HEK293 (cell line): ENCODE measurements at regions not wholly inside any gene's neighbourhood (a gene's known extent, or its start where the extent isn't known, plus 50 kb on each side); places are given as distances from the start of the nearest gene placed in this dataset.
"Not testable (repeated sequence)": the region's sequence is repeated elsewhere in the genome, so short reads cannot be mapped to it uniquely, and the experiment has no call there.

Source experiments
- CTCF ChIA-PET: fragments of 350-600 bp; formaldehyde crosslinking; extraction: SDS; loops from one replicate; lab custom pipeline; 2021; ENCODE audit warnings: antibody characterized with exemption; lab: Yijun Ruan, JAX
- POLR2A ChIA-PET: fragments of 300-600 bp; formaldehyde crosslinking; extraction: SDS; loops from one replicate; lab custom pipeline; 2020; ENCODE audit warnings: antibody characterized with exemption, inconsistent platforms; lab: Yijun Ruan, JAX
- H3K27ac ChIP-seq: fragments of 200-500 bp; sonication (Bioruptor generic); 2 replicates; pipeline ENCODE4 v1.5.1; 2014; ENCODE audit warnings: low read depth, low read length, control low read depth, inconsistent platforms; ENCODE audit errors: extremely low read depth
- H3K36me3 ChIP-seq, 2 experiments: fragments of 200-500 bp in 1 of 2; sonication (Bioruptor generic) in 1 of 2; 1 replicate in 1 of 2; 2 replicates in 1 of 2; pipeline ENCODE4 v1.5.1; 2014 to 2017; ENCODE audit warnings: inconsistent platforms in 2 of 2, low read length in 2 of 2; ENCODE audit not compliant: control insufficient read depth in 2 of 2, insufficient read depth in 1 of 2
- H3K4me1 ChIP-seq: fragments of 200-500 bp; sonication (Bioruptor generic); 2 replicates; pipeline ENCODE4 v1.5.1; 2014; ENCODE audit warnings: mild to moderate bottlenecking, low read length, inconsistent platforms; ENCODE audit not compliant: control insufficient read depth, insufficient read depth
- H3K4me3 ChIP-seq: 2 replicates; pipeline ENCODE4 v1.5.1; 2011; ENCODE audit warnings: low read depth, mild to moderate bottlenecking, control low read depth, low read length, moderate library complexity
- H3K9me3 ChIP-seq: fragments of 200-500 bp; sonication (Bioruptor generic); 2 replicates; pipeline ENCODE4 v1.5.1; 2014; ENCODE audit warnings: low read depth, low read length, inconsistent platforms; ENCODE audit not compliant: control insufficient read depth, insufficient read depth
- HOXD13 ChIP-seq: sonication (generic); formaldehyde crosslinking; IDR thresholded peaks from 2 replicates; pipeline ENCODE4 v1.8.0; 2022; ENCODE audit warnings: missing genetic modification reagents, borderline replicate concordance
- KLF1 ChIP-seq: fragments of 450-650 bp; formaldehyde crosslinking; IDR thresholded peaks from 2 replicates; pipeline ENCODE4 v1.5.1; 2016; ENCODE audit warnings: missing biosample characterization, missing genetic modification characterization
- KLF8 ChIP-seq: fragments of 450-650 bp; formaldehyde crosslinking; IDR thresholded peaks from 2 replicates; pipeline ENCODE4 v1.5.1; 2016; ENCODE audit warnings: missing biosample characterization, missing genetic modification characterization
- REPIN1 ChIP-seq: fragments of 450-650 bp; formaldehyde crosslinking; IDR thresholded peaks from 2 replicates; pipeline ENCODE4 v1.5.1; 2017; ENCODE audit warnings: missing biosample characterization, missing genetic modification characterization, low read depth
- SETDB1 ChIP-seq: IDR thresholded peaks from one replicate; pipeline ENCODE4 v1.6.1; 2017; ENCODE audit warnings: mild to moderate bottlenecking, low read length, moderate library complexity, mixed read lengths; ENCODE audit not compliant: insufficient read length
- WT1 ChIP-seq: fragments of 450-650 bp; formaldehyde crosslinking; IDR thresholded peaks from 2 replicates; pipeline ENCODE4 v1.5.1; 2016; ENCODE audit warnings: missing biosample characterization, missing genetic modification characterization
- ZNF214 ChIP-seq: fragments of 450-650 bp; formaldehyde crosslinking; IDR thresholded peaks from 2 replicates; pipeline ENCODE4 v1.5.1; 2017; ENCODE audit warnings: missing biosample characterization, mild to moderate bottlenecking, missing genetic modification characterization, borderline replicate concordance
- ZNF324 ChIP-seq: fragments of 450-650 bp; formaldehyde crosslinking; IDR thresholded peaks from 2 replicates; pipeline ENCODE4 v1.5.1; 2016; ENCODE audit warnings: missing biosample characterization, missing genetic modification characterization
- ZNF433 ChIP-seq: fragments of 450-650 bp; formaldehyde crosslinking; IDR thresholded peaks from 2 replicates; pipeline ENCODE4 v1.5.1; 2016; ENCODE audit warnings: missing biosample characterization, missing genetic modification characterization, low read depth
- ZNF654 ChIP-seq: fragments of 450-650 bp; formaldehyde crosslinking; IDR thresholded peaks from 2 replicates; pipeline ENCODE4 v1.5.1; 2016; ENCODE audit warnings: low read depth, missing biosample characterization, missing genetic modification characterization
- ZSCAN23 ChIP-seq: fragments of 450-650 bp; formaldehyde crosslinking; IDR thresholded peaks from 2 replicates; pipeline ENCODE4 v1.5.1; 2016; ENCODE audit warnings: missing biosample characterization, missing genetic modification characterization
- TF ChIP-seq, protein P1 (sequence below): fragments of 450-650 bp; formaldehyde crosslinking; IDR thresholded peaks from 2 replicates; pipeline ENCODE4 v1.5.1; 2016; ENCODE audit warnings: missing biosample characterization, missing genetic modification characterization, borderline replicate concordance
- TF ChIP-seq, protein P2 (sequence below): fragments of 450-650 bp; formaldehyde crosslinking; IDR thresholded peaks from 2 replicates; pipeline ENCODE4 v1.5.0; 2017; ENCODE audit warnings: missing biosample characterization, missing genetic modification characterization, borderline replicate concordance

DNA sequence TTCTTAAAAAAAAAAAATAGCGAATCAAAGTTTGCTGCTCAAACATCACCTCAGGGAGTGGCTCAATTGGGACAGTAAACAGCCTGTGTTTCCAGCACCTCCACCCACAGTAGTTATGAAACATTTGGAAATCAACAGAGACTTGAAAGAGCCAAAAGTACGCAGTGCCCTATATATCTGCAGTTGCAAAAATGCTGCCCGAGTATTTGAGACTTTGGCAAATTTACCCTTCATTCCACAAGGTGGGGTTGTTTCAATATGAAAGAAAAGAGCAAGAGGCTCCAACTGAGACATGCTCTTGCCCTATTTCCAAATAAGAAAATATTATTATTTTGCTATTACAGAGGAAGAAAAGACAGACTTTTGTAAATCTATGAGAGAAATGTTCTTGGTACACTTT is 851.1 kb upstream of the RAG2 start:
- no peak overlapping the region for H3K4me3 ChIP-seq
- no peaks in the 10 kb centered on the region for H3K9me3 ChIP-seq
- ChIA-PET POLR2A (no interaction called here), CTCF (interaction anchor here (0.5 to 0.8 kb wide), 4 partner anchors 274 to 1387 kb away, joined by 3 to 7 read pairs (median 3); no protein-coding TSS in a partner anchor)
- H3K4me1 ChIP-seq = no peaks in the 10 kb centered on the region
- TF ChIP-seq ZNF654 (tag by site-specific recombination) (peak; percentile 40), ZNF324 (tag by site-specific recombination) (no peak), KLF8 (tag by site-specific recombination) (no peak), ZNF214 (tag by site-specific recombination) (no peak), SETDB1 (no peak), HOXD13 (CRISPR knock-in tag) (no peak), ZNF433 (tag by site-specific recombination) (no peak)
- TF ChIP-seq, protein P1, sequence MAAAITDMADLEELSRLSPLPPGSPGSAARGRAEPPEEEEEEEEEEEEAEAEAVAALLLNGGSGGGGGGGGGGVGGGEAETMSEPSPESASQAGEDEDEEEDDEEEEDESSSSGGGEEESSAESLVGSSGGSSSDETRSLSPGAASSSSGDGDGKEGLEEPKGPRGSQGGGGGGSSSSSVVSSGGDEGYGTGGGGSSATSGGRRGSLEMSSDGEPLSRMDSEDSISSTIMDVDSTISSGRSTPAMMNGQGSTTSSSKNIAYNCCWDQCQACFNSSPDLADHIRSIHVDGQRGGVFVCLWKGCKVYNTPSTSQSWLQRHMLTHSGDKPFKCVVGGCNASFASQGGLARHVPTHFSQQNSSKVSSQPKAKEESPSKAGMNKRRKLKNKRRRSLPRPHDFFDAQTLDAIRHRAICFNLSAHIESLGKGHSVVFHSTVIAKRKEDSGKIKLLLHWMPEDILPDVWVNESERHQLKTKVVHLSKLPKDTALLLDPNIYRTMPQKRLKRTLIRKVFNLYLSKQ = no peak
- TF ChIP-seq, all 188 proteins: peak for 1
- no peaks in the 10 kb centered on the region for H3K36me3 ChIP-seq
- no peak overlapping the region for H3K27ac ChIP-seq

DNA sequence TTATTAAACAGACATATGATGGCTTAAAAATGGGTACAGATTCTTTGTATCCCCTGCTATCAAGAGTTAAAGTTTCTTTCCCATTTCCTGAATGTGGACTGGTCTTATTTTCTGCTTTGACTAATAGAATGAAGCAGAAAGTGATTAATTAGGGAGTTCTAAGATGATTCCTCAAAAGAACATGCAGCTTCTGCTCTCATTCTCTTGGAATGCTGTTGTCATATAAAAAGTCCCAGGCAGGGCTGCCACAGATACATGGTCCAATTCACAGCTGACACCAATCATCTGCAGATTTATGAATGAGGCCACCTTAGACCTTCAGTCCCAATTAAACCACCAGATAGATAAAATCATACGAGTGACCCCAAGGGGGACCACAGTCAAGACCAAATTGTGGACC is 844.5 kb upstream of the RAG2 start:
- Histone ChIP-seq H3K36me3 (no peaks in the 10 kb centered on the region), H3K4me1 (no peaks in the 10 kb centered on the region)
- CTCF ChIA-PET = interaction anchor here (0.7 kb wide), 1 partner anchor 42 kb away, joined by 3 read pairs; no protein-coding TSS in a partner anchor
- no peak for TF ChIP-seq ZSCAN23 (tag by site-specific recombination)
- no peak for TF ChIP-seq KLF1
- TF ChIP-seq, protein P2, sequence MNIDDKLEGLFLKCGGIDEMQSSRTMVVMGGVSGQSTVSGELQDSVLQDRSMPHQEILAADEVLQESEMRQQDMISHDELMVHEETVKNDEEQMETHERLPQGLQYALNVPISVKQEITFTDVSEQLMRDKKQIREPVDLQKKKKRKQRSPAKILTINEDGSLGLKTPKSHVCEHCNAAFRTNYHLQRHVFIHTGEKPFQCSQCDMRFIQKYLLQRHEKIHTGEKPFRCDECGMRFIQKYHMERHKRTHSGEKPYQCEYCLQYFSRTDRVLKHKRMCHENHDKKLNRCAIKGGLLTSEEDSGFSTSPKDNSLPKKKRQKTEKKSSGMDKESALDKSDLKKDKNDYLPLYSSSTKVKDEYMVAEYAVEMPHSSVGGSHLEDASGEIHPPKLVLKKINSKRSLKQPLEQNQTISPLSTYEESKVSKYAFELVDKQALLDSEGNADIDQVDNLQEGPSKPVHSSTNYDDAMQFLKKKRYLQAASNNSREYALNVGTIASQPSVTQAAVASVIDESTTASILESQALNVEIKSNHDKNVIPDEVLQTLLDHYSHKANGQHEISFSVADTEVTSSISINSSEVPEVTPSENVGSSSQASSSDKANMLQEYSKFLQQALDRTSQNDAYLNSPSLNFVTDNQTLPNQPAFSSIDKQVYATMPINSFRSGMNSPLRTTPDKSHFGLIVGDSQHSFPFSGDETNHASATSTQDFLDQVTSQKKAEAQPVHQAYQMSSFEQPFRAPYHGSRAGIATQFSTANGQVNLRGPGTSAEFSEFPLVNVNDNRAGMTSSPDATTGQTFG (tag by site-specific recombination) = no peak
- no peak for TF ChIP-seq REPIN1 (tag by site-specific recombination)
- TF ChIP-seq WT1 = no peak
- TF ChIP-seq, all 188 proteins: peak for 0
- POLR2A ChIA-PET = no interaction called here
- H3K4me3 ChIP-seq = no peak overlapping the region
- H3K27ac ChIP-seq = no peak overlapping the region
- no peaks in the 10 kb centered on the region for H3K9me3 ChIP-seq

DNA sequence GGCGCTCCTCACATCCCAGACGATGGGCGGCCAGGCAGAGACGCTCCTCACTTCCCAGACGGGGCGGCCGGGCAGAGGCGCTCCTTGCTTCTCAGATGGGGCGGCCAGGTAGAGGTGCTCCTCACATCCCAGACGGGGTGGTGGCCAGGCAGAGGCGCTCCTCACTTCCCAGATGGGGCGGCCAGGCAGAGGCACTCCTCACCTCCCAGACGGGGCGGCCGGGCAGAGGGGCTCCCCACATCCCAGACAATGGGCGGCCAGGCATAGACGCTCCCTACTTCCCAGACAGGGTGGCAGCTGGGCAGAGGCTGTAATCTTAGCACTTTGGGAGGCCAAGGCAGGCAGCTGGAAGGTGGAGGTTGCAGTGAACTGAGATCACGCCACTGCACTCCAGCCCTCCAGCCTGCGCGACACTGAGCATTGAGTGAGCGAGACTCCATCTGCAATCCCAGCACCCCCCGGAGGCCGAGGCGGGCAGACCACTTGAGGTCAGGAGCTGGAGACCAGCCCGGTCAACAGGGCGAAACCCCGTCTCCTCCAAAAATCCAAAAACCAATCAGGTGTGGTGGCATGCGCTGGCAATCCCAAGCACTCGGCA is 833.7 kb upstream of the RAG2 start:
- H3K36me3 ChIP-seq, POLR2A ChIA-PET, H3K9me3 ChIP-seq, CTCF ChIA-PET, H3K4me3 ChIP-seq, H3K4me1 ChIP-seq, H3K27ac ChIP-seq: not testable (repeated sequence)

DNA sequence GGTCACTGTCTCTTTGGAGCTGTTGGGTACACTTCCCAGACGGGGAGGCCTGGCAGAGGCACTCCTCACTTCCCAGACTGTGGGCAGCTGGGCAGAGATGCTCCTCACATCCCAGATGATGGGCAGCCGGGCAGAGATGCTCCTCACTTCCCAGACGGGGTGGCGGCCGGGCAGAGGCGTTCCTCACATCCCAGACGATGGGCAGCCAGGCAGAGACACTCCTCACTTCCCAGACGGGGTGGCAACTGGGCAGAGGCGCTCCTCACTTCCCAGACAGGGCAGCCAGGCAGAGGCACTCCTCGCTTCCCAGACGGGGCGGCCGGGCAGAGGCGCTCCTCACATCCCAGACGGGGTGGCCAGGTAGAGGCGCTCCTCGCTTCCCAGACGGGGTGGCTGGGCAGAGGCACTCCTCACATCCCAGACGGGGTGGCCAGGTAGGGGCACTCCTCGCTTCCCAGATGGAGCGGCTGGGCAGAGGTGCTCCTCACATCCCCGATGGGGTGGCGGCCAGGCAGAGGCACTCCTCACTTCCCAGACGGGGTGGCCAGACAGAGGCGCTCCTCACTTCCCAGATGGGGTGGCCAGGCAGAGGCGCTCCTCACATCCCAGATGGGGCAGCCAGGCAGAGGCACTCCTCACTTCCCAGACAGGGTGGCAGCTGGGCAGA is 833.1 kb upstream of the RAG2 start:
- H3K27ac ChIP-seq, H3K4me3 ChIP-seq, H3K4me1 ChIP-seq, H3K9me3 ChIP-seq, CTCF ChIA-PET, POLR2A ChIA-PET, H3K36me3 ChIP-seq: not testable (repeated sequence)
